KG1 (cell line): ENCODE measurements at regions not wholly inside any gene's neighbourhood (a gene's known extent, or its start where the extent isn't known, plus 50 kb on each side); places are given as distances from the start of the nearest gene placed in this dataset.
"Not testable (repeated sequence)": the region's sequence is repeated elsewhere in the genome, so short reads cannot be mapped to it uniquely, and the experiment has no call there.

ENCODE experiments used
- DNase-seq: peaks from one replicate; lab custom pipeline; 2025; lab: John Stamatoyannopoulos, UW

DNA sequence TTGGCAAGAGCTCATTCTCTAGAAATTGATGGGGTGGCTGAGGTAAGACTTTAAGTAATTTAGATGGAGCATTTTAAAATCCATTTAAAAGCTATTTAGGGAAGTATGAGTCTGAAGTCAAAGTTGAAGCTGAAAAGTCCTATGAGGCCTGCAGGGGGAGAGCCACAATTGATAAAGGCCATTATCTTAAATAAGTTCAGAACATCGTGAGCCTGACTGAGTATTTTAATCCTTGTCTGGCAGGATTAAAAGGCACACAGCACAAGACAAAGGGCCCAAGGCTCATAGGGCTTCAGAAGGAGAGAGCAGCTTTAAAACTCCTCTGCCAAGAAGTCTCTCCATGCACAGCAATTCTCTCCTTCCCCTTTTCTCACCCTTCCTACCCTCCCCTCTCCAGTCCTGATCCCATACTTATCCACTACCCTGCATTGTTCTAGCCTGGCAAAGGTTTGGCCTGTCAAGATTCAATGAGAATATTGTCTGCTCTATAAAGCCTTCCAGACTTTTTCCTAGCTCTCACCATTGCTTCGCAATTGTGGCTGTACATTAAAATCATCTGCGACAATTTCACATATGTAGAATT, 1312.9 kb downstream of the FAM181B start:
- no peak for DNase-seq

DNA sequence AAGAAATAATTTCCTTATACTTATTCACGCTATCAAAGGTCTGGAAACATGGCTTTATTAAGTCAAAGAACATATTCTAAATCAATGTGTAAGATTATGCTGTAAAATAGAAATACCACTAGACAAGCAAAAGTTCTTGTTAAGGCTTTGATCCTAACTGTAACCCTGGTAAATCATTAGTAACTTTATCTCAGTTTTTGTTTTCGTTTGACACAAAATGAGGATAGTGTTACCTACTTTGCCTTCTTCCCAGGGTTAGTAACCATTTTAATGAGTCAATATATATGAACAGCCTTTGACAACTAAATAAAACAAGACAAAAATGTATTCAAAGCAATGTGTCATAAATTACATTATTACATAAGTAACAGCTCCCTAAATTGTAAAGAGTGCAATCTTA, 1336.3 kb downstream of the FAM181B start:
- DNase-seq = no peak

DNA sequence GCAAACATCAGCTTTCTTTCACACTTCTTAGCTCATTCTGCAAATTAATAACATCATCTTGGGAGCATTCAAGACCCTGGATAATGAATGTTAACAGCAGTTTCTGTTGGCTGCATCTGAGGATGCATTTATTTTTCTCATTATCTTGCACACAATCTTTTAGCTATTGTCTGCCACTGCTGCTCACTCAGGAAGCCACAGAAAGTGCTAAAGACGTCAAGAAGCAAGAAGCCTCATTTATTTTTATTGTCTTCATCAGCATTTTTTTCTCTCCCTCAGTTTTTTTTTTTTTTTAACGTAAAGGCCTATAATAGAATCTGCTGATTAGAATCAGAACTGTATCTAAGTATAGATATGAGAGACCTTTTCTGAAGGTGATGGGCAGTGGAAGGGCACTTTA, 1339.4 kb downstream of the FAM181B start:
- DNase-seq = no peak

- no peak for DNase-seq
Observed at GRCh38 chr11:81388326-81388725, 1345.3 kb downstream of the FAM181B start.

DNA sequence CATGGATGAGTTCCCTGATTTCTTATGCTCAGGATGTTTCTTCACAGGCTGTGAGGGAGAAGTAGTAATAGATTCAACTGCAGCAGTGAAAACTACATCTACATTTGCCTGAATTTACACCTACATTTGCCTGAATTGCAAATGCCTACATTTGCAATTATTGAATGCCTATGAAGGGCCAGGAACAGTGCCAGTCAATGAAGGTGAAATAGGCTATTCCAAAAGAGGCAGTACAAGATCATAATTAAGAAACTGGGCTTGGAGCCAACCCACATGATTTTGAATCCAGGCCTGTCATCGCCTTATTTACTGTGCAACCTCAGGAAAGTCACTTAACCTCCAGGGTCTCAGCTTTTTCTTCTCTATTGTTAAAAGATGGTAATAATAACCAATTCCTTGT, 1353.3 kb downstream of the FAM181B start:
- no peak for DNase-seq

- no peak for DNase-seq
Observed at GRCh38 chr11:81377418-81377817, 1356.2 kb downstream of the FAM181B start.

- no peak for DNase-seq
Observed at GRCh38 chr11:81373986-81374385, 1359.7 kb downstream of the FAM181B start.

- DNase-seq = no peak
Observed at GRCh38 chr11:81368192-81368591, 1365.5 kb downstream of the FAM181B start.

DNA sequence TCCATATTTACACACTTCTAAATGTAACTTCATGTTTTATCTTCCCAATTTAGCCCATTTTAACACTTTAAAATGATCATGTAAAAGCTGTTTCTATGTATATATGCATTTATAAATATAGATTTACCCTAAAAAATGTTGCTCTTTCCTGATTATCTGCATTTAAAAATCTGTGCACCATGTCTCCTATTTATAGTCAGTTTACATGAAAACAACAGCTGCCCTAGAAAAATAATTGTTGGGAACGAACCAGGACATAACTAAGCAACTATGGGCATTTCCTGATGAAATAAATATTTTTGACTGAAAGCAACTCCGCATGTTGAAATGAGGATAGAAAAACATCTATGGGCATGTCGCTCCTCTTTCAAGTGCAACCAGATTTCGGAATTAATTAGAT, 1368.2 kb downstream of the FAM181B start:
- DNase-seq = no peak

GRCh38 chr11:81359476-81359875, 1374.2 kb downstream of the FAM181B start:
- no peak for DNase-seq

- DNase-seq = no peak
Observed at GRCh38 chr11:81345609-81346008, 1388.1 kb downstream of the FAM181B start.

GRCh38 chr11:81342966-81343365, 1390.7 kb downstream of the FAM181B start:
- DNase-seq = no peak

DNA sequence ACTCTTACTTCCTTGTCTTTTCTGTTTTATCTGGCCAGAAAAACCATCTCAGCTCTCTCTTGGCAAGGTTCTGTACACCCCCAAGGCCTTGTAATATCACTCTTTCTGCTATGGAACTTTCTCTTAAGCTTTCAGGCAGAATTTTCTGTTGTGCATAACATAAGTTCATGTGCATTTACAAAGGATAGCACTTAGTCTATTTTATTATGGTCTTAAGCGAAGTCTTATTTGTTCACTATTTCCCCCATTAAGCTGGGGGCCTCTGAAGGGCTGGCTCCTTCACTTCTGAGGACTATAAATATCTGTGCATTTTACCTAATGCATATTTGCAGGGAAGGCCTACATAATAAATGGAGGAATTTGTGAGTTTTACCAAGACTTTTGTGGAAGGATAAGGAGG, 1393.4 kb downstream of the FAM181B start:
- no peak for DNase-seq

GRCh38 chr11:81339521-81339920, 1394.1 kb downstream of the FAM181B start:
- DNase-seq = no peak

DNA sequence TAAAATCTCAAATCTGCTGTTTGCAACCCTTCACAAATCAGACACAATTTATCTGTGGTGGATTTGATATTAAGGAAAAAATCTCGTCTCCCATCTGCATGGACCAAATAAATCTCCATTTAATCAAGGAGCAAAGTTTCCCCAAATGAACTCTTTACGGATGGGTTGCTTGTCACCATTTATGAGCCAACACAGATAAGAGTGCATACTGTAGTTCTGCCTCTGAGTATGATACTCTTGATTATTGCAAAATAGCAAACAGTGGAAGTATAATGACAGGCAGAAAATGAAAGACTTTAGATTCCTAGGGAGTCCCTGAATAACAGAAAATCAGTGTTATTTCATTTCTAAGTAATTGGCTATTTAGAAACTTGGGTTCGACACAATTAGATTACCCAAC, 1395.9 kb downstream of the FAM181B start:
- DNase-seq = no peak

GRCh38 chr11:81332276-81332675, 1401.4 kb downstream of the FAM181B start:
- no peak for DNase-seq

DNA sequence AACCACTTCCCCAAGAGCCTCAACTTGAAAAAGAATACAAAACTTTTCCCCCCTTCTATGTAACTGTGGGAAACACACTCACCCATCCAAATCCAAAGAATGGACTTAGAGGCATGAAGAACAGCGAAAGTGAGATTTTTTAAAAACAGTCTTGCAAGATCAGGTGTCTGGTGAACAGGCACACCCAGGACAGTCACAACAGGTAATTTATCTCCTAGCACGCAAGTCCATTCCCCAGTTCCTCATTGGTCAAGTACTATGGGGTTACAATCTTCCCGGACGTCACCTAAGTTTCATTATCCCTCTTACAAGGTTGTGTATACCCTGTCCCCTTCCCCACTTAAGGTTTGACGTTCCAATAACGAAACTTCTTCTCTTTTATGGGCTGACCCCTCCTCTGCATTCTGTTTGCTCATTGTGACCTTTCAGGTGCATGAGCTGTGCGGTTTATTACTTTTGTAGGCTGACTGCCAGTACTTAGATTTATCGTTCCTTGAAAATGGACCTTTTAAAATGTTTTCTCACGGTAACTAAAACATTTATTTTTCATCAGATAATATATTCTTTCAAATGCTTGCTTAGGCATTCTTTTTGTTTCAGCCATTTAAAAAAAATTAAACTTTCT, 1401.9 kb downstream of the FAM181B start:
- DNase-seq = no peak

GRCh38 chr11:81331088-81331487, 1402.6 kb downstream of the FAM181B start:
- DNase-seq = no peak

GRCh38 chr11:81303038-81303664, 1430.5 kb downstream of the FAM181B start:
- DNase-seq = no peak

- DNase-seq = no peak
Observed at GRCh38 chr11:81301166-81301830, 1432.4 kb downstream of the FAM181B start.

- no peak for DNase-seq
Observed at GRCh38 chr11:81286959-81287358, 1446.7 kb downstream of the FAM181B start.

- no peak for DNase-seq
Observed at GRCh38 chr11:81286550-81286949, 1447.1 kb downstream of the FAM181B start.

DNA sequence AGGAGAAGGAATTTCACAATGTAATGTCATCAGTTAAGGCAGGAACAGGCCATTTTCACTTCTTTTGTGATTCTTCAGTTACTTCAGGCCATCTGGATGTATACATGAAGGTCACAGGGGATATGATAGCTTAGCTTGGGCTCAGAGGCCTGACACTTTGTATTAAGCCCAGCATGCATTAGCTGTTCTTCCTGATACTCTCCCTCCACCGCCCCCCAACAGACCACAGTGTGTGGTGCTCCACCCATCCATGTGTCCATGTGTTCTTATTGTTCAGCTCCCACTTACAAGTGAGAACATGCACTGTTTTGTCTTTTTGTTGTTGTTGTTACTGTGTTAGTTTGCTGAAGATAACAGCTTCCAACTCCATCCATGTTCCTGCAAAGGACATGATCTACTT, 1453.4 kb downstream of the FAM181B start:
- DNase-seq = not testable (repeated sequence)
